Mesendoderm (in vitro differentiated cells): ENCODE measurements at regions not wholly inside any gene's neighbourhood (a gene's known extent, or its start where the extent isn't known, plus 50 kb on each side); places are given as distances from the start of the nearest gene placed in this dataset.

Experiments used
- DNase-seq: peaks from one replicate; pipeline ENCODE4 v3.0.0; 2013
- H2AK5ac ChIP-seq: 2 replicates; pipeline ENCODE4 v1.6.1; 2013; ENCODE audit warnings: low read length, inconsistent platforms
- H2BK120ac ChIP-seq: 2 replicates; pipeline ENCODE4 v1.6.1; 2013; ENCODE audit warnings: low read depth, mild to moderate bottlenecking, low read length, moderate library complexity, mixed read lengths
- H2BK15ac ChIP-seq: replicated peaks from 2 replicates; pipeline ENCODE4 v1.6.1; 2013; ENCODE audit warnings: low read depth, mild to moderate bottlenecking, moderate library complexity
- H2BK5ac ChIP-seq: 2 replicates; pipeline ENCODE4 v1.6.1; 2013; ENCODE audit warnings: low read length, inconsistent platforms
- H3K18ac ChIP-seq: 2 replicates; pipeline ENCODE4 v1.6.1; 2013; ENCODE audit warnings: mild to moderate bottlenecking, low read length, mixed read lengths
- H3K23ac ChIP-seq: one replicate; pipeline ENCODE4 v1.6.1; 2013; ENCODE audit warnings: low read length
- H3K27ac ChIP-seq: 2 replicates; pipeline ENCODE4 v1.5.1; 2013; ENCODE audit warnings: low read depth, mild to moderate bottlenecking, inconsistent platforms, low read length, moderate library complexity
- H3K27me3 ChIP-seq: 2 replicates; pipeline ENCODE4 v1.6.1; 2013; ENCODE audit warnings: low read length, control low read depth, mild to moderate bottlenecking, inconsistent platforms; ENCODE audit not compliant: insufficient read depth, poor library complexity
- H3K36me3 ChIP-seq: 2 replicates; pipeline ENCODE4 v1.6.1; 2013; ENCODE audit warnings: low read length, inconsistent platforms; ENCODE audit not compliant: control insufficient read depth, insufficient read depth
- H3K4ac ChIP-seq: one replicate; pipeline ENCODE4 v1.6.1; 2013; ENCODE audit warnings: low read depth, mild to moderate bottlenecking, low read length, moderate library complexity
- H3K4me1 ChIP-seq: 2 replicates; pipeline ENCODE4 v1.6.1; 2013; ENCODE audit warnings: low read depth, low read length, inconsistent platforms; ENCODE audit not compliant: control insufficient read depth
- H3K4me2 ChIP-seq: 2 replicates; pipeline ENCODE4 v1.6.1; 2013; ENCODE audit warnings: low read length
- H3K4me3 ChIP-seq: 2 replicates; pipeline ENCODE4 v1.5.1; 2013; ENCODE audit warnings: mild to moderate bottlenecking, low read length
- H3K56ac ChIP-seq: one replicate; pipeline ENCODE4 v1.6.1; 2013; ENCODE audit warnings: low read length
- H3K79me1 ChIP-seq: 2 replicates; pipeline ENCODE4 v1.6.1; 2013; ENCODE audit warnings: low read length, inconsistent platforms
- H3K79me2 ChIP-seq: 2 replicates; pipeline ENCODE4 v1.6.1; 2013; ENCODE audit warnings: mild to moderate bottlenecking, low read length; ENCODE audit not compliant: control insufficient read depth, insufficient read depth
- H3K9ac ChIP-seq: 2 replicates; pipeline ENCODE4 v1.6.1; 2013; ENCODE audit warnings: low read length, inconsistent platforms
- H4K5ac ChIP-seq: one replicate; pipeline ENCODE4 v1.6.1; 2013; ENCODE audit warnings: low read length
- H4K8ac ChIP-seq: one replicate; pipeline ENCODE4 v1.6.1; 2013; ENCODE audit warnings: low read depth, mild to moderate bottlenecking, control low read depth, low read length, moderate library complexity
- WGBS: extraction: QIAGEN DNeasy Blood & Tissue Kit; methylation state at CpG from one replicate; pipeline ENCODE4 v1.1.7; 2013; ENCODE audit warnings: low lambda C conversion rate, missing lambda C conversion rate; ENCODE audit not compliant: insufficient coverage; ENCODE audit errors: extremely low coverage; 5-methylcytosine and 5-hydroxymethylcytosine counted together

GRCh38 chr2:8584174-8585066, 97.4 kb upstream of the ID2 start:
- peak overlapping the region; percentile 2 for H3K4me2 ChIP-seq
- H3K36me3 ChIP-seq: no peaks in the 10 kb centered on the region
- H2BK15ac ChIP-seq: no peak overlapping the region
- peak overlapping the region; percentile 38 for H3K4ac ChIP-seq
- H3K23ac ChIP-seq: no peak overlapping the region
- WGBS: no CpG with 5 or more reads among the region's 29 CpGs
- H3K4me3 ChIP-seq: no peak overlapping the region
- H2BK5ac ChIP-seq: peak overlapping the region; percentile 11
- no peaks in the 10 kb centered on the region for H3K79me1 ChIP-seq
- peaks cover 6% of the 10 kb centered on the region for H3K4me1 ChIP-seq
- no peak for DNase-seq
- no peaks in the 10 kb centered on the region for H3K27me3 ChIP-seq
- no peak overlapping the region for H4K5ac ChIP-seq
- peak overlapping the region; percentile 7 for H3K9ac ChIP-seq
- H2AK5ac ChIP-seq: no peak overlapping the region
- H3K18ac ChIP-seq: peak overlapping the region; percentile 12
- peak overlapping the region; percentile 48 for H3K27ac ChIP-seq
- no peak overlapping the region for H4K8ac ChIP-seq
- H3K79me2 ChIP-seq: no peaks in the 10 kb centered on the region
- peak overlapping the region; percentile 7 for H2BK120ac ChIP-seq
- H3K56ac ChIP-seq: peak overlapping the region; percentile 11

GRCh38 chr2:8586457-8587051, 95.3 kb upstream of the ID2 start:
- Histone ChIP-seq H3K4me2 (no peak overlapping the region), H3K18ac (no peak overlapping the region)

GRCh38 chr2:8587251-8587791, 94.5 kb upstream of the ID2 start:
- Histone ChIP-seq H3K4me2 (no peak overlapping the region), H3K23ac (no peak overlapping the region), H2AK5ac (no peak overlapping the region), H4K5ac (no peak overlapping the region), H2BK120ac (no peak overlapping the region), H3K79me1 (no peaks in the 10 kb centered on the region), H3K56ac (peak overlapping the region; percentile 54), H3K36me3 (no peaks in the 10 kb centered on the region), H4K8ac (no peak overlapping the region), H3K4me1 (peaks cover 3% of the 10 kb centered on the region), H3K4me3 (no peak overlapping the region), H3K18ac (no peak overlapping the region), H3K27ac (no peak overlapping the region), H3K4ac (no peak overlapping the region), H2BK15ac (no peak overlapping the region), H3K79me2 (no peaks in the 10 kb centered on the region), H2BK5ac (no peak overlapping the region), H3K27me3 (no peaks in the 10 kb centered on the region), H3K9ac (no peak overlapping the region)
- no CpG with 5 or more reads among the region's 19 CpGs for WGBS
- no peak for DNase-seq

More at GRCh38 chr2:8586457-8587051, 95.3 kb upstream of the ID2 start:
- DNase-seq: no peak
- Histone ChIP-seq H2BK15ac (no peak overlapping the region), H3K27me3 (no peaks in the 10 kb centered on the region), H3K36me3 (no peaks in the 10 kb centered on the region), H2BK5ac (no peak overlapping the region), H2AK5ac (no peak overlapping the region), H3K56ac (no peak overlapping the region), H3K4me3 (no peak overlapping the region), H3K79me1 (no peaks in the 10 kb centered on the region), H3K9ac (no peak overlapping the region), H3K4ac (no peak overlapping the region), H3K23ac (no peak overlapping the region), H3K27ac (no peak overlapping the region), H3K4me1 (peaks cover 3% of the 10 kb centered on the region), H3K79me2 (no peaks in the 10 kb centered on the region), H4K8ac (no peak overlapping the region), H4K5ac (no peak overlapping the region), H2BK120ac (no peak overlapping the region)
- no CpG with 5 or more reads among the region's 15 CpGs for WGBS

- Histone ChIP-seq H2BK15ac (no peak overlapping the region), H3K4me3 (no peak overlapping the region), H2BK120ac (no peak overlapping the region), H3K23ac (no peak overlapping the region), H3K27ac (no peak overlapping the region), H3K9ac (no peak overlapping the region), H3K79me2 (no peaks in the 10 kb centered on the region), H4K8ac (no peak overlapping the region), H3K27me3 (no peaks in the 10 kb centered on the region), H3K18ac (no peak overlapping the region), H3K36me3 (no peaks in the 10 kb centered on the region), H4K5ac (no peak overlapping the region), H3K79me1 (no peaks in the 10 kb centered on the region), H3K4me1 (no peaks in the 10 kb centered on the region), H2BK5ac (no peak overlapping the region), H3K4ac (no peak overlapping the region), H3K4me2 (no peak overlapping the region), H2AK5ac (no peak overlapping the region), H3K56ac (no peak overlapping the region)
- WGBS: no CpG with 5 or more reads among the region's 7 CpGs
- no peak for DNase-seq
Observed at GRCh38 chr2:8587920-8588830, 93.7 kb upstream of the ID2 start.

GRCh38 chr2:8588831-8589191, 93.0 kb upstream of the ID2 start:
- Histone ChIP-seq H3K56ac (no peak overlapping the region), H2BK15ac (no peak overlapping the region), H3K9ac (no peak overlapping the region), H3K27ac (no peak overlapping the region), H3K27me3 (no peaks in the 10 kb centered on the region), H2BK5ac (no peak overlapping the region), H2BK120ac (no peak overlapping the region), H3K4me3 (no peak overlapping the region), H4K8ac (no peak overlapping the region), H3K4ac (no peak overlapping the region), H3K79me2 (no peaks in the 10 kb centered on the region), H3K4me2 (no peak overlapping the region), H3K18ac (no peak overlapping the region), H3K23ac (no peak overlapping the region), H3K36me3 (no peaks in the 10 kb centered on the region), H3K79me1 (no peaks in the 10 kb centered on the region), H2AK5ac (no peak overlapping the region), H4K5ac (no peak overlapping the region), H3K4me1 (no peaks in the 10 kb centered on the region)
- no CpG with 5 or more reads among the region's 6 CpGs for WGBS
- no peak for DNase-seq
